Umbilical cord (tissue), 1 donor: ENCODE measurements at regions not wholly inside any gene's neighbourhood (a gene's known extent, or its start where the extent isn't known, plus 50 kb on each side); places are given as distances from the start of the nearest gene placed in this dataset.
A peak's percentile ranks its signal among the peaks of the same experiment; 100 is the strongest.
"Not testable (repeated sequence)": the region's sequence is repeated elsewhere in the genome, so short reads cannot be mapped to it uniquely, and the experiment has no call there.

ENCODE experiments used
- DNase-seq: peaks from one replicate; pipeline ENCODE4 v3.0.0-alpha.2; 2015; ENCODE audit warnings: low spot score

DNA sequence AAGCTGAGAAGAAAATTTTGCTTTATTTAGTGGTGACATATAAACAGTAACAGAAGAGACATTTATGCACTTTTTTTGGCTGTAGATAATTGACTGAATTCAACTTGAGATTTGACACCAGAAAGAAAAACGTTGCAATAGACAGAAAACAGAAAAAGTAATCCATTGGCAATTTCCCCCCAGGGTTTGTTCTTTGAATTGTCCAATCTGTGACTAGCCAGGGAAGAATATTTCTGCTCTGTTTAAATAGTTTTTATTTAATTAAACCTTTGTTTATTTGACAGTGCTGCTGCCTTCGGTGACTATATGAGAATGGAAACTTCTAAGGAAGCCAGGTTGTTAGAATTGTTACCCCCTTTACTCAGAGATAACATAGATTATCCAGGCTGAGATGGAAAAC, 210.6 kb downstream of the DEPDC1B start:
- DNase-seq: no peak

DNA sequence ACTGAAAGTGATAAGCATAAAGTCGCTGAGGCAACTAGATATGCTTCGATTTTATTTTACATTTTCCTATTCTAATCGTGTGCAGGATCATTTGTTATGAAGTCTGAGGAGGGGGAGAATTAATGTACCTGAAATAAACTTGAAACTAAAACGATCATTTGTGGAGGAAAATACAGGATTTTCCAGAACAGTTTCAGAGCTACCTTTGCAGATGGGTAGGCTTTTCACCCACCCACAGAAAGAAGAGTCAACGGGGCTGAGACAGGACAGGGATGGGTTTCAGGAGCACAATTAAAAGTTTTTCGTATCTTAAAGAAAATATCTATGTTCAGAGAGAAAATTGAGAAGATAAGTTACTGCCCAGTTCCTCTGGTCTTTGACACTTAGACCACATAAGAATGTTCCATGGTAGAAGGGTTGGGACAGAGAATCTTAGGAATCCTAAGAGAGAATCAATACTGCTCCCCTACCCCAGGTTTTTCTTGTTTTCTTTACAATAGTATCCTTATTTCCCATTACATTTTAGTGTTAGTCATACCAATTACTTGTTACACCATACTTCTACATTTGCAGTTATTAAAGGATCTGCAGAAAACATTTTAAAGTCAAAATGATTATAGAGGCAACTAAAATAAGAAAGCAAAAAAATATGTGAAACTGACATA, 211.4 kb downstream of the DEPDC1B start:
- DNase-seq: no peak

DNA sequence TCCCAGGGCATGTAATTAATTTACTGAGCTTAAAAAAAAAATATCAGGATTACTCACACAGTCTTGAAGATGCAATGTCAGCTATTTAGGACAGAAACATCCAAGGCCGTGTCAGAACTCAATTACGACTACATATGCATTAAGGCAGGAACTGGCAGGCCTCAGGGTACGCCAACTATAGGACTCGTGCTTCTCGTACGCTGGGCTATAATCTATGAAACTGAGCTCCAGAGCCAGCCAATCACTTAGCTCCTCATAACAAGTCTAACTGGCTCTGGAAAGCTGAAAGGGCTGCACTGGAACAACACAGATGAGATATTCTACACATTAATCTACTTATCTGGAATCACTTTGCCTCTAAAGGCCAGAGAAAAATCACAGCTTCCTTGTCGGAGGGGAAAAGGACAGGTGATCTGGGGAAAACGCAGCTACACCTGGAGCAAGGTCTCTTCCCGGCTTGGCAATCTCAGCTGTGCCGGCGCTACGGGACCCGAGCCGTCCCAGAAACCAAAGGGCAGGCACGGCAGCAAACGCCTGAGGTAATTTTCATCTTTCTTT, 212.0 kb downstream of the DEPDC1B start:
- DNase-seq: peak; percentile 74

DNA sequence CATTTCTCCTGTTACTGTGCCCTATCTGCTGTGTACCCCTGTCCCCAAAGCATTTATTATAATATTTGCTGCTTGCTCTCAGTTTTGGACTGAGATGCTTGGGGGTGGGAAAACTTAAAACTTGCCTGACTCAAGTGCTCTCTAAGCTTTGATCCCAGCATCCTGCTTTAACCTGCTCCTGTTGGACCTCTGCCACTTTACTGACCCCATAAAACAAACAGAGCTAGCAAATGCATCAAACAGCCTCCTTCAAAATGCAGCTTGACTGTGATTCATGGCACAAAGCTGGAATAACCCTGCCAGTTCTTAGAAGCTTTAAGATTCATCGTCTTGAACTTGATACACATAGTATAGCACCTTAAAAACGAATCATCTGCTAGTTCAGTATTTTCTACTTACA, 212.5 kb downstream of the DEPDC1B start:
- DNase-seq: no peak

GRCh38 chr5:60485361-60485760, 214.6 kb downstream of the DEPDC1B start:
- DNase-seq: no peak

DNA sequence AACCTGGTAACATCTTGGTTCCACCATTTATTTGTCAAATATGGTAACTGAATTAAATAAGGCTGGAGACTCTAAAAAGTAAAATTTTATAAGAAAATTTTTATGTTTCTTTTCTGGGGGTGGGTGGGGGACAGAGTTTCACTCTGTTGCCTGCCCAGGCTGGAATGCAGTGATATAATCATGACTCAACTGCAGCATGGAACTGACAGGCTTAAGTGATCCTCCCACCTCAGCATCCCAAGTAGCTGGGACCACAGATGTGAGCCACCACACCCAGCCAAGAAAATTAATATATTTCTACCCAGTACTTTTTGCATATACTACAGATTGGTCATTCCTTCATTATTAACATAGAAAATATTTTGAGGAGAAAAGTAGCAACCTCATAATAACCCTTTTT, 216.9 kb downstream of the DEPDC1B start:
- DNase-seq: no peak

DNA sequence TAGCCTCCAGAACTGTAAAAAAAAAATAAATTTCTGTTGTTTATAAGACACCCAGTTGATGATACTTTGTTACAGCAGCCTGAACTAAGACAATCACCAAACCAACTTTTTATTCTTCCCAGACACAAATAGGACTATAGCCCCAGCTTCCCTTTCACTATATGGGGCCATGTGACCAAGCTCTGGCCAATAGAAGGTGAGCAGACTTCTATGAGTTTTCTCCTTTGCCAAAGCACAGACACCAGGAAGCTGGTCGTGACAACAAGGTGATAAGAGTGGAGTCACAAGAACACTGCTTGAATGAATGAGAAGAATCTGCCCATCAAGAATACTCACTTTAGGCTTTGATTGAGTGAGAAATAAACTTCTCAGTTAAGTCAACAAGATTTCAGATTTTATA, 217.7 kb downstream of the DEPDC1B start:
- DNase-seq: no peak

GRCh38 chr5:60479542-60479941, 220.4 kb downstream of the DEPDC1B start:
- no peak for DNase-seq

DNA sequence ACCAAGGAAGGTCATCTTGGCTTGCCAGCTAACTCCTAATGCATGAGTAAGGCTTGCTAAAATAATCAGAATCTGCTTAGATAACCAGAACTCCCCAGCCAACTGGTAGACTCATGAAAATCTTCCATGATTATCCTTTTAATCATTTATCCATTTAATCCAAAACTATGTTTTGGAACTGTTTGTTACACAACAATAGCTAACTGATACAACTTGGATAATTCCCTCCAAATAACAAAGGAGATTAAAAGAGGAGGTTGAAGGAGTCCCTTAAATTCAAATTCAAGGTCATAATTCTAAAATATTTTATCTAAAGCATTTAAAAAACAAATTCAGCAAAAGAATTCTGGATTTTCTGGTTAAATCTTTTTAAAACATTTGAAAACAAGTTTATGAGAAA, 222.1 kb downstream of the DEPDC1B start:
- no peak for DNase-seq

DNA sequence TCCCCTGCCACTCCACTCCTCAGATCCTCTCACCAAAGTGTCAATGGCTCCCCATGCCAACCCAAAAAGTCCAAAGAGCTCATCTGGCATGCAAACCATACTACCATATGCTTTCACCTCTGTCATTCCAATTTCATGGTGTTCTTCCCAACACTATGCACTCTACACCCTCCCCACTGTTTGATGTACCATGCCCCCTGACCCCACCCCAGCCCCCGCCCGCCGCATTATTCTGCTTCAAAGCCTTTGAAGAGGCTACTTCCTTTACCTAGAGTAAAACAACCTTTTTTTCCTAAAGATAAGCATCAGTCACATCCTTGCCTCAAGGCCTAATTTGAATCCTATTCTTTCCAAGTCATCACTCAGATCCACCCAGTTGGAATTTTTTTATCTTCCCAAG, 226.3 kb downstream of the DEPDC1B start:
- DNase-seq: no peak

DNA sequence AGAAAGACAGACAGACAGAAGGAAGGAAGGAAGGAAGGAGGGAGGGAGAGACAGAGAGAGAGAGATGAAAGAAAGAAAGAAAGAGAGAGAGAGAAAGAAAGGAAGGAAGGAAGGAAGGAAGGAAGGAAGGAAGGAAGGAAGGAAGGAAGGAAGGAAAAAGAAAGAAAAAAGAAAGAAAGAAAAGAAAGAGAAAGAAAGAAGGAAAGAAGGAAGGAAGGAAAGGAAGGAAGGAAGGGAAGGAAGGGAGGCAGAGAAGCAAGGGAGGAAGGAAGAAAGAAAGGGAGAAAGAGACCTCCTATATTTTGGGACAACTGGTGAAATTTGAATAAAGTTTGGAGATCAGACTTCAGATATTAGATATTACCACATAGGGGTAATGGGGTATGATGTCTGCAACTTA, 226.9 kb downstream of the DEPDC1B start:
- not testable (repeated sequence) for DNase-seq

- no peak for DNase-seq
Measured at GRCh38 chr5:60470881-60471280, 229.1 kb downstream of the DEPDC1B start.

DNA sequence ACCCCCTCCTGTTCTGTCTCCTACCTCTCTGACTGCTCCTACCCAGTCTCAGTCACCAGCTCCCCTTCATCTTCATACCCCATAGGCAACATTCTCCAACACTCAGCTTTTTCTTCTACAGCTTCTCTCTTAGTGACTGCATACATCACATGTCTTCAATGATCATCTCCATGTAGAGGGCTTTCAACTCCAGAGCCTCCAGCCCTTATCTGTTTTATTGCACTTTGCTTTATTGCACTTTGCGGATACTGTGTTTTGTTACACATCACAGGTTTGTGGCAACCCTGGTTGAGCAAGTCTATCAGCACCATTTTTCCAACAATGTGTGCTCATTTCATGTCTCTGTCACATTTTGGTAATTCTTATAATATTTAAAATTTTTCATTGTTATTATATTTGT, 230.7 kb downstream of the DEPDC1B start:
- DNase-seq: no peak

DNA sequence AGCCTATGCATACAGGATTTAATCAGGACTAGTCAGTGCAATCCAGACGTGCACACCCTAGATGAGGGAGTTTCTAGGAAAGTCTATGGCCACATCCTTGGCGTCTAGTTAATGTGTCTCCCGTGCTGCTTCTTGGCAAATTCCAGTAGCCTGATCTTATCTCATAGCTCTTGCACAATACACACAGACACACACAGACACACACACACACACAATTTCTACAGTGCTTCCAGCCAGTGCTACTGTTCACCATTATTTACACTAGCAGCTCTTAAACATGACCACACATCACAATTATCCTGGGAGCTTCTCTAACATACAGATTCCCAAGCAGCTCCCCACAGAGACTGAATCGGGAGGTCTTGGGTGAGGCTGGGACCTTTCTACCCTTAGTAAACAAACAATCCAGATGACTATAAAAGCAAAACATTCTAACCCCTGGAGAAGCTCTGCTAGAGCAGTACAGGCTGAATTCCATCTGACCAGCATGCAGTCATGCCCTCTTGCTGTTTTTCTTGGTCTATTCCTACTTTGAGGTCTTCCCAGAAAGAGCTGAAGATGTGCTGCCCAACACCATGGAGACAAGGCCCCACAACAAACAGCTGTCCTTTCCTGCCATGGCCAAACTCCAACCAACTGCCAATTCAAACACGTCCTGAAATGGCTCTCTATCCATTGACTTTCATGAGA, 236.6 kb downstream of the DEPDC1B start:
- DNase-seq: no peak

- DNase-seq: no peak
Measured at GRCh38 chr5:60458666-60459065, 241.3 kb downstream of the DEPDC1B start.

- DNase-seq: peak; percentile 6
Measured at GRCh38 chr5:60457233-60457632, 242.7 kb downstream of the DEPDC1B start.

DNA sequence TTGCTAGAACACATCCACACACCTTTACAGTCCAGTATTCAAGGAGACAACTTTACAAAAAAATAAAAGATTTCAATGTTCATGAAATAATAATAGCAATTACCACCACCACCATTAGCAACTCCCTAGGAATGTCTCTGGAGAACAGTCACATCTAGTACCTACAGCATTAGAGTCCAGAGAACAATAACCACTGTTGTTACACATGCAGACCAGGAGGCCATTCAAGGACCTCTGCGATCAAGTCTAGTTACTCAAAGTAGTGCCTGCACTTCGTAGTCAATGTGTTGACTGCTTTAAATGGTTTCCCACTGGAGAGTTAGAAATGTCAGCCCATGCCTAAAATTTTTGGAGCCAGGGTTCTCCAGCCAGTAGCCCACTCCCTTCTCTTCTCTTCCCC, 244.4 kb downstream of the DEPDC1B start:
- no peak for DNase-seq

DNA sequence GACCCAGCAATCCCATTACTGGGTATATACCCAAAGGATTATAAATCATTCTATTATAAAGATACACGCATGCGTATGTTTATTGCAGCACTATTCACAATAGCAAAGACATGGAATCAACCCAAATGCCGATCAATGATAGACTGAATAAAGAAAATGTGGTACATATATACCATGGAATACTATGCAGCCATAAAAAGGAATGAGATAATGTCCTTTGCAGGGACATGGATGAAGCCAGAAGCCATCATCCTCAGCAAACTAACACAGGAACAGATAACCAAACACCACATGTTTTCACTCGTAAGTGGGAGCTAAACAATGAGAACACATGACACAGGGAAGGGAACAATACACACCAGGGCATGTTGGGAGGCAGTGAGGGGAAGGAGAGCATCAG, 245.7 kb downstream of the DEPDC1B start:
- DNase-seq: not testable (repeated sequence)

- peak; percentile 6 for DNase-seq
Measured at GRCh38 chr5:60453186-60453976, 246.6 kb downstream of the DEPDC1B start.

DNA sequence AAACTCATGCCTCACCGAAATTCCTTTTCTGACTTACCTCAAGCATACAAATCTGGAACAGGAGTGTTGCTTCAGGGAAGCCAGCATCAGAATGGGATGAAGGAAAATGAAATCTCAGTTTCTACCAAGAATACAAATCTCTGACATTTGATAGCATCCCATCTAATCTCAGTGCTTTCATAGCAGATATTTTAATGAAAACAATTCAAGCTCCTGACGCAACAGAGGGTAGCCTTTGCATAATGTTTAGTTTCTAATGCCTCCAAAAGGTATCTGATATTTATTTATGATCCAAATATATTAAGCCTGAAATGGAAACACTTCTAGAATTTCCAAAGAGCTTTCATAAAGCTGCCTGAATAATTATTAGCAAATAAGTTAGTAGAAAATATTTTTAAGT, 251.4 kb downstream of the DEPDC1B start:
- DNase-seq: no peak

GRCh38 chr5:60447488-60447920, 252.5 kb downstream of the DEPDC1B start:
- no peak for DNase-seq

GRCh38 chr5:60446917-60447316, 253.0 kb downstream of the DEPDC1B start:
- no peak for DNase-seq
